WTC11 (cell line): ENCODE measurements at regions not wholly inside any gene's neighbourhood (a gene's known extent, or its start where the extent isn't known, plus 50 kb on each side); places are given as distances from the start of the nearest gene placed in this dataset.

Experiments used
- ATAC-seq: fragments of 200-7000 bp; cut with Tn5 transposase; 2 replicates; pipeline ENCODE4 v1.10.0; 2021; ENCODE audit warnings: mild to moderate bottlenecking, moderate library complexity
- CTCF ChIA-PET: fragments of 300-600 bp; sonication (Branson Sonifier 250); formaldehyde crosslinking; loops from one replicate; lab custom pipeline; 2021; ENCODE audit warnings: antibody characterized with exemption; lab: Charles Lee
- POLR2A ChIA-PET: fragments of 350-600 bp; sonication (Branson Sonifier 250); formaldehyde crosslinking; loops from one replicate; lab custom pipeline; 2021; ENCODE audit warnings: antibody characterized with exemption; lab: Charles Lee
- DNase-seq: peaks from one replicate; pipeline ENCODE4 v3.0.0; 2021; ENCODE audit warnings: low spot score
- H3K27ac Mint-ChIP-seq: 2 replicates; pipeline ENCODE4 v1.8.0; 2021; ENCODE audit warnings: mixed read lengths
- H3K27me3 Mint-ChIP-seq: 2 replicates; pipeline ENCODE4 v1.8.0; 2021; ENCODE audit warnings: low read depth, mild to moderate bottlenecking, moderate library complexity, mixed read lengths
- H3K36me3 Mint-ChIP-seq: 2 replicates; pipeline ENCODE4 v1.8.0; 2021; ENCODE audit warnings: mixed read lengths
- H3K4me1 Mint-ChIP-seq: 2 replicates; pipeline ENCODE4 v1.8.0; 2022; ENCODE audit warnings: mixed read lengths
- H3K4me3 Mint-ChIP-seq: 2 replicates; pipeline ENCODE4 v1.8.0; 2021; ENCODE audit warnings: mild to moderate bottlenecking, moderate library complexity, mixed read lengths
- H3K9me3 Mint-ChIP-seq: 2 replicates; pipeline ENCODE4 v1.8.0; 2021; ENCODE audit warnings: mixed read lengths
- ARID4B ChIP-seq: sonication (generic); formaldehyde crosslinking; IDR thresholded peaks from 2 replicates; pipeline ENCODE4 v1.8.0; 2023; ENCODE audit warnings: missing genetic modification reagents, mild to moderate bottlenecking, borderline replicate concordance
- ATF1 ChIP-seq: sonication (generic); formaldehyde crosslinking; IDR thresholded peaks from 2 replicates; pipeline ENCODE4 v1.8.1; 2023; ENCODE audit warnings: mild to moderate bottlenecking, moderate library complexity, missing genetic modification reagents
- E2F1 ChIP-seq: sonication (generic); formaldehyde crosslinking; IDR thresholded peaks from 2 replicates; pipeline ENCODE4 v1.8.0; 2022; ENCODE audit warnings: mild to moderate bottlenecking, missing genetic modification reagents
- HMGXB4 ChIP-seq: sonication (generic); formaldehyde crosslinking; IDR thresholded peaks from 2 replicates; pipeline ENCODE4 v1.8.1; 2023; ENCODE audit warnings: mild to moderate bottlenecking, moderate library complexity, missing genetic modification reagents
- JAZF1 ChIP-seq: fragments of 250-450 bp; sonication (Bioruptor Pico); IDR thresholded peaks from 2 replicates; pipeline ENCODE4 v1.9.0; 2021; ENCODE audit warnings: moderate library complexity, mild to moderate bottlenecking, inconsistent platforms
- JUN ChIP-seq: sonication (generic); formaldehyde crosslinking; IDR thresholded peaks from 2 replicates; pipeline ENCODE4 v1.8.0; 2023; ENCODE audit warnings: mild to moderate bottlenecking, missing genetic modification reagents
- MAX ChIP-seq: sonication (generic); formaldehyde crosslinking; IDR thresholded peaks from 2 replicates; pipeline ENCODE4 v1.8.0; 2022; ENCODE audit warnings: mild to moderate bottlenecking, missing genetic modification reagents
- MLX ChIP-seq: sonication (generic); formaldehyde crosslinking; IDR thresholded peaks from 2 replicates; pipeline ENCODE4 v1.8.1; 2023; ENCODE audit warnings: mild to moderate bottlenecking, missing genetic modification reagents, moderate library complexity
- PRRX2 ChIP-seq: fragments of 250-450 bp; sonication (Bioruptor Pico); IDR thresholded peaks from 2 replicates; pipeline ENCODE4 v1.8.0; 2021; ENCODE audit warnings: mild to moderate bottlenecking
- ZNF232 ChIP-seq: sonication (generic); formaldehyde crosslinking; IDR thresholded peaks from 2 replicates; pipeline ENCODE4 v1.8.0; 2022; ENCODE audit warnings: mild to moderate bottlenecking, missing genetic modification reagents
- ZNF423 ChIP-seq: fragments of 250-450 bp; sonication (Bioruptor Pico); IDR thresholded peaks from 2 replicates; pipeline ENCODE4 v2.1.2; 2022; ENCODE audit warnings: mild to moderate bottlenecking, moderate library complexity
- ZNF425 ChIP-seq: fragments of 250-450 bp; sonication (Bioruptor Pico); conservative IDR thresholded peaks from 2 replicates; pipeline ENCODE4 v1.9.0; 2021; ENCODE audit warnings: mild to moderate bottlenecking

GRCh38 chr16:85395913-85396878 lies 216.9 kb upstream of the GSE1 start (continued):
- TF ChIP-seq E2F1 (CRISPR knock-in tag) (no peak), ZNF232 (CRISPR knock-in tag) (no peak), ATF1 (CRISPR knock-in tag) (no peak), ZNF425 (CRISPR knock-in tag) (no peak), ZNF423 (CRISPR knock-in tag) (no peak)

GRCh38 chr16:85396879-85397871 lies 215.9 kb upstream of the GSE1 start:
- H3K4me3 Mint-ChIP-seq = no peak overlapping the region
- no peak for TF ChIP-seq ATF1 (CRISPR knock-in tag)
- TF ChIP-seq HMGXB4 = peak; percentile 24; the same call in 1 of the 2 replicates
- no peak for TF ChIP-seq MAX
- TF ChIP-seq ZNF423 (CRISPR knock-in tag) = peak; percentile 78
- no peak for TF ChIP-seq ZNF232 (CRISPR knock-in tag)
- no peak for TF ChIP-seq PRRX2 (CRISPR knock-in tag)
- TF ChIP-seq MLX = no peak
- DNase-seq (peak; percentile 32), ATAC-seq (no peak)
- no peaks in the 10 kb centered on the region for H3K36me3 Mint-ChIP-seq
- POLR2A ChIA-PET = no interaction called here
- H3K9me3 Mint-ChIP-seq = no peaks in the 10 kb centered on the region
- peaks cover 48% of the 10 kb centered on the region for H3K4me1 Mint-ChIP-seq
- peak overlapping the region; percentile 93 for H3K27ac Mint-ChIP-seq
- no peaks in the 10 kb centered on the region for H3K27me3 Mint-ChIP-seq
- CTCF ChIA-PET = interaction anchor here (0.8 to 14.8 kb wide), 13 partner anchors 19 to 282 kb away, joined by 3 to 229 read pairs (median 6); no protein-coding TSS in a partner anchor

- TF ChIP-seq JAZF1 (CRISPR knock-in tag) = no peak
- no peak for TF ChIP-seq JUN (CRISPR knock-in tag)
- no peak for TF ChIP-seq ARID4B (CRISPR knock-in tag)
- TF ChIP-seq, all 79 proteins: peak for 0
- Mint-ChIP-seq H3K4me1 (peaks cover 56% of the 10 kb centered on the region), H3K36me3 (no peaks in the 10 kb centered on the region), H3K27ac (no peak overlapping the region), H3K9me3 (no peaks in the 10 kb centered on the region), H3K27me3 (no peaks in the 10 kb centered on the region), H3K4me3 (no peak overlapping the region)
- DNase-seq (peak; percentile 5), ATAC-seq (no peak)
- ChIA-PET POLR2A (no interaction called here), CTCF (interaction anchor here (0.8 to 14.8 kb wide), 8 partner anchors 20 to 218 kb away, joined by 3 to 229 read pairs (median 5); no protein-coding TSS in a partner anchor)
These were observed 215.1 kb upstream of the GSE1 start for GRCh38 chr16:85398050-85398451.
